Esophagus squamous epithelium (tissue), 4 donors: ENCODE measurements at regions not wholly inside any gene's neighbourhood (a gene's known extent, or its start where the extent isn't known, plus 50 kb on each side); places are given as distances from the start of the nearest gene placed in this dataset.

Experiments
- CTCF ChIP-seq, 6 experiments: fragments of 450-650 bp in 4 of 6; fragments of 200-600 bp in 2 of 6; sonication (generic) in 2 of 6; IDR thresholded peaks; one replicate each; pipeline ENCODE4 v1.5.1; 2016 to 2019; ENCODE audit warnings: antibody characterized with exemption in 6 of 6, mild to moderate bottlenecking in 4 of 6, moderate library complexity in 4 of 6
- POLR2A ChIP-seq, 4 donors: fragments of 450-650 bp; IDR thresholded peaks; one replicate each; pipeline ENCODE4 v1.6.1; 2017; ENCODE audit warnings: antibody characterized with exemption in 4 of 4, mild to moderate bottlenecking in 4 of 4, moderate library complexity in 3 of 4

- TF ChIP-seq CTCF (IDR thresholded peaks at IDR 0.05), result no peak
- TF ChIP-seq POLR2A (IDR thresholded peaks at IDR 0.05), result no peak
Observed at GRCh38 chr4:43373201-43373600, 480.7 kb downstream of the GRXCR1 start.
